HG02938 (cell line): ENCODE measurements at regions not wholly inside any gene's neighbourhood (a gene's known extent, or its start where the extent isn't known, plus 50 kb on each side); places are given as distances from the start of the nearest gene placed in this dataset.

Experiments used
- ATAC-seq: cut with Tn5 transposase; IDR thresholded peaks from one replicate; pipeline ENCODE4 v1.9.1; 2021; ENCODE audit warnings: mild to moderate bottlenecking, moderate library complexity; ENCODE audit not compliant: unreplicated experiment

DNA sequence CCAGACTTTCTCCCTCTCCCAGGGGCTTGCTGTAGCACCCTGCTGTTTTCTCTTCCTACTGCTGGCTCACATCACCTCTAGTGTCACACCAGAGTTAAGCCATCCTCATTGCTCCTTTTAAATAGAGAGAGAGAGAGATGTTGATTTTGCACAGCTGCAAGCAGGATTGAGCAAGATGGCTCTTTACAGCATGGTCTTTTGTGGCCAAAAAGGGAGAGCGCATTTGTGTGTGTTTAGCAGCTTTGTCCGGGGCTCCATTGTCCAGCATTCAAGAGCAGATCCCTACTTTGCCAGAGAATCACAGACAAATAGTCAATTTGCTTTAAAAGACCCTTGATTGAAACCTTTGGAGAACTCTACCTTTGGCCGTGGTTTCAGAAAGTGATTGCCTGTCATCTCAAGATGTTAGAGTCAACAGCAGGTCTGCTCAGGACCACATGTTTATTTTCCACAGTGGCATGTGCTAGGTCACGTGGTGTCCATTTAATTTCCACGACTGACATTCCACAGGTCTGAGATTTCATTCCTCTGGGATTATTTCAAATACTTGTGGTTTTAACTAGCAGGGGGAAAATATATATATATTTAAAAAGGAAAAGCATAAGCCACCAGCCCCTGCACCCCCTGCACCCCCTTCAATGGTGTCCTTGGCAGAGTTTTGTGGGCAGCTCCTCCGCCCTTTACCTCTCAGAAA lies 359.9 kb upstream of the SLC14A2 start:
- no peak for ATAC-seq

DNA sequence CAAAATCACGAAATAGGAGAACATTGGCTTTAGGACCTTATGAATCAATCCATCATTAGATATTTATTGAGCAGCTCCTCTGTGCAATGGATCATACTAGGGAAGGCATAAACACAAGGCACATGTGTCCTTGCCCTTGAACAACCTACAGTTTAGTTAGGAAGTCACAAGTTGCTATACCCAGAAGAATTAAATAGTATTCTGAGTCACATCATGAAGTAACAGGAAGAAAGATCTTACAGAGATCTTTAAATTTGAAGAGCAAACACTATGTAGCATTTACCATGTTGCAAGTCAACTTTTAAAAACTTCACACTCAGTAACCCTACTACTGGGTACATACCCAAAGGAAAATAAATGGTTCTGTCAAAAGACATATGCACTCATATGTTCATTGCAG lies 355.2 kb upstream of the SLC14A2 start:
- ATAC-seq, result no peak

DNA sequence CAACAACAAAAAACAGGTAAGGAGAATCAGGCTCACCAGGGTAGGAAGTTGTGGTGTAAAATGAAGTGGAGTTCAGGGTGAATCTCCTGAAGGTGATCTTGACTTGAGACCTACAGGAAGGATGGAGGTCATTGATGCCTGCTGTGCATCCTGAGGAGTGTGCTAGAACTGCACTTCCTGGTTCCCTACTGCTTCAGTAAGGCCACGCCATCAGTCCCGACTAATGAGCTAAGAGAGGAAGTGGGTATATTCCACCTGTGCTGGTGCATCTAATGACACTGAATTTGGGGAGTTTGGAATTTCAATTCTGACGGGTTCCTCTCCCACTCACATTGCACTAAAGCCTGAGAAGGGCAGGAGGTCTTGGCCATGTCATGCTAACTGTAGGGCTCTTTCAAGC lies 349.3 kb upstream of the SLC14A2 start:
- ATAC-seq, result no peak

DNA sequence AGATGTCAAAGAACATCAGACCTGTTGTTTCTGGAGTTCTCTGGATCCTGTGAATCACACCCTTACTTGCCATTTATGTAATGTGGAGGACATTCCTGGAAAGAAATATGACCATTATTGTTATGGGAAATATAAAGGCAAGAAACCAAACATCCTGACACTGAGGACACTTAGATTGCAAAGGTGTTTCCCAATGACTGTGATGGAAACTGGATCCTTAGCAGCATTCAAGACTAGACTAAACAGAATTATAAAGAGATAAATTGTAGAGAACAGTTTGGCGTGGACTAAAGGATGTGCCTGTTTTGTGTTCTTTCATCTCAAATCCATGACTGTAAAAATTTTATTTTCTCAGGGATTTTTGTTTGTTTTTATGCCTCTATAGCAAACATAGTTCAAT lies 347.7 kb upstream of the SLC14A2 start:
- no peak for ATAC-seq

DNA sequence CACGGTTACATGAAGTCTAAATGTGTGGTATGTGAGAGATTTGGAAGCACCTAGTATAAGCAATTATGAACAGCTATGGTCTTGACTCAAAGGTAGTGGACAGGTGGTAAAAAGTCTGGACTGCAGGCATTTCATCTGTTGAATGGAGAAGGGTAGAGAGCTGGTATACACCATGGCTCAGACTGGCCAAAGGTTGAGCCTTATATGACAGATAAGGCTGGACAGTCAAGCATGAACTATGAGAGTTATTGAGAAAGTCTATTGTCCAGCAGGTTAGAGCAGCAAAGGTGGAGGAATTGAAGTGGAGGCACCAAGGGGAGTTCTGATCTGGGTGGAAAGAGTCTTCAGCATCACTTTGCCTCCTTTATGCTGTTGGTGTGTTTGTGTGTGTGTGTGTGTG lies 346.7 kb upstream of the SLC14A2 start:
- no peak for ATAC-seq

DNA sequence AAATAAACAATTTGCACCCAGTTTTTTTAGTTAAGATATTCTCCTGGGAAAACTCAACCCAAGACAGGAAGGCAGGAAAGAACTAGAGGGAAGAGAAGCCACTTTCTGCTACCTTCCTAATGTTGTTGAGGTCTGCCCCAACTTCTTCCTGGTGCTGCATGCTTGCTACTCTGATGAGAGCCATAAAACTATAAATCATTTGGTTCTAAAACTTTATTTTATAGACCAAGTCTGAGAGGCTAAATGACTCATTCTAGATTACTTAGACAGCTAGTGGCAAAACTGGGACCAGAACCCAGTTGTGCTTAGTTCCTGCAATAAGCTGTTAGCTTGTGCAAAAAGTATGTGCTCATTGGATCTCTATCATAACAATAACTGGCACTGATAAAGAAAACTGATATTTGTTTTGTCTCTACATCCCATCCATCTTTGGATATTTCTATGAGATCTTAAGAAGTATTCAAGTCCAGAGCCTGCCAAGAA lies 344.9 kb upstream of the SLC14A2 start:
- ATAC-seq, result no peak

DNA sequence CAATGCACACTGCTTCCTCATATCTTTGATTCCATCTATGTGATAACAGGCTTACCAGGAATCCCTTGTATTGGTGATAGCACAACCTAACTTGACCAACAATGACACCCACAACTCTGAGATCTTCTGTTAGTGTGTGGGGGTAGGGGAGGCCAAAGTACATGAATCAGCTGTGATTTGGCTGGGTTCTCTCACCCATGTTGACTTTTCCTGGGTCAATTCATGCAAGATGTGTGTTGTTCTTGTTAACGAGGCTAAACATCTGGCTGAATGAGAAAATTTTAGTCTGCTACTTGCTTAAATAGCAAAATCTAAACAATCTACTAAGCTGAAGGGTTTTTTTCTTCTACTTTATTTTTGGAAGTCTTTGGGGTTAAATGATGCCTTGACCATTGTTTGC lies 341.2 kb upstream of the SLC14A2 start:
- ATAC-seq, result no peak

DNA sequence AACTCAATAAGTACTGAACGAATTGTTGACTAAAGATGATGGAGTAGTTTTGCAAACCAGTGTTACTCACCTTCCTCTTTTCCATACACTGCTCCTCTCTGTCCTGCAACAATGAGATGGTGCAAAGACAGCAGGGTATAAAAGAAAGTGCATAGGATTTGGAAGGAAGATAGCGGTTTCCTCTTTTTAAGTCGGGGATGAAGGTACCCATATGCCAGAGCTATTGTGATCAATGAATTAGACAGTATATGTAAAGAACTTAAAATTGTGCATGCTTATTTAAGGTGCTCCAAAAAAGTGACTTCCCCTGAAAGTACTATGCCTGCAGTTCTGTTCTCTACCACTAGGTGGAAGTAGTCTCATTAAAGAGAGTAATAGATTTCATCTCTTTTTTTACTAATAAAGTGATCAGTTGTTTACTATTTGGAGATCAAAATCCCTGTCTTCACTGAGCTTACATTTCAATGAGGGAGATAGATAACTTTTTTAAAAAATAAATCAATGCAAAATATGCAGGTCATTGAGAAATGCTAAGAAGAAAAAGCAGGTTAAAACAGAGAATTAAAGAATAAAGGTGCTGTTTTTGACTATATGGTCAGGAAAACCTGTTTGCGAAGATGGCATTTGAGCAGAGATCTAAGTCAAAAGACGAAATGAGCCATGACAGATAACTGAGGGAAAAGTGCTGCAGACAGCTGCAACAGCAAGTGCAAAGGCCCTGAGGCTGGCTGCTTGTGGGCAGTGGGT lies 339.7 kb upstream of the SLC14A2 start:
- no peak for ATAC-seq

DNA sequence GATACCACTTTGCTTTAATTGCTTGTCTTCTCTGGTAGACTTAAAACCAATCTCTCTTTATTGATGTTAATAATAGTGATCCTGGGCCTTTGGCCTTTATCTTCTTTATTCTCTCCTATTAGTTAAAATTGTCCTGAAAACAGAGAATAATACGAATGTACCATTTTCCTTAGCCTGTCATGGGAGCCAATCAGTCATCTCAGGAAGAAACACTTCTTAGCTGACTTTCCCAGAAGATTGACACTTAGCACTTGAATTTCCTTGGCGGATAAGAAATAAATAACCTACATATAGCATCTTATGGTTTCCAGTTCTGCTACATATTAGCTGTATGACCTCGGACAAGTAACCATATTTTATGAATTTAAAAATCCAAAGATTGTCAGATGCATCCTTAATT lies 338.4 kb upstream of the SLC14A2 start:
- ATAC-seq, result no peak

DNA sequence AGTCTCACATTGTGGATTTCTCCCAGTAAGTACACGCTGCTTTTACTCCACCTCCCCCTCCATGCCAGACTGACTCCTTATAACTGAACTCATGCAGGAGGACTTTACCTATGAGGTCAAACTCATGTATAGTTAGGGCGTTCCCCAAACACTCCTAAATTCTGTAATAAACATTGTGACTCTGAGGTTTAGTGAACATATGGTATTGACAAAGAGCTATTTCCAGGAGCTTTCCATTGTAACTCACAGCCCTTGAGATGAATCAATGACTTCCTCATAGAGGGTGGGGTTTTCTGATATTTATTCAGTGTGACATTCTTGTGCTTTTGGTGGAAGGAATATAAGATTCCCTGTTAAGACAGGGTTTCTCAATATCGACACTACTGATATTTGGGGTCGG lies 337.4 kb upstream of the SLC14A2 start:
- no peak for ATAC-seq

DNA sequence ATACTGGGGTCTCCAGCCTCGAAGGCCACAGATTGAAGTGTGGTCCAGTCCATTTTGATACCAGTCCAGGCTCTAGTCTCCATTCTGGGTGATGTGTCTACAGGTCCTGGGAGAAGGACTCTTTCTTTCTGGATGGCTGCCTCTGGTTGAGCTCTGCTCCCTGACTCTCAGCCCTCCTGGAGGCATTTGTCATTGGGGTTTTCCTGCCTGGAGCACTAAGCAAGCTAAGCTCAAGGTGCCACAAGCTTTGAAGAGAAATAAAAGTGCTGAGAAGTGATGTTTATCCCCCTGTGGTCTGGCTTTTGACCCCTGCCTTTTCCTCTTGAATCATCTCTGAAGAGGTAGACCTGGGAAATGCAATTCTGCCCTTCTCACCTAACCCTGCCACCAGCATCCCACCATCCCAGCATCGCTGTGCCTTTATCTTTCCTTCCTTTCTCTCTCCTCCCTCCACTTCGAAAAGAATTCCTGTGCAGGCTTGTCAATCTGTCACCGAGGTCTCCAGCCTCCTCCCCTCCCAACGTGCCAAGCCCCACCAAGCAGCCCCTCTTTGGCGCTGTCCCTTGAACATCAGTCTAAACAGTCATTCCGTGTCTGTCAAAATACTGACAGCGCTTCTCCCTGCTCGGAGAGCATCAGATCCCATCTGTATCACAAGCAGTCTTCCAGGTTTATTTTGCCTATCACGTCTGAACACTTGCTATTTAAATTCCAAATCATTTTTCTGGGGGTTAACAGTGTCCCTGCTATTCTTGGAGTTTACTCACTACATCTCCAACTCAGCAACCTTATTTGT lies 334.6 kb upstream of the SLC14A2 start:
- ATAC-seq, result no peak

DNA sequence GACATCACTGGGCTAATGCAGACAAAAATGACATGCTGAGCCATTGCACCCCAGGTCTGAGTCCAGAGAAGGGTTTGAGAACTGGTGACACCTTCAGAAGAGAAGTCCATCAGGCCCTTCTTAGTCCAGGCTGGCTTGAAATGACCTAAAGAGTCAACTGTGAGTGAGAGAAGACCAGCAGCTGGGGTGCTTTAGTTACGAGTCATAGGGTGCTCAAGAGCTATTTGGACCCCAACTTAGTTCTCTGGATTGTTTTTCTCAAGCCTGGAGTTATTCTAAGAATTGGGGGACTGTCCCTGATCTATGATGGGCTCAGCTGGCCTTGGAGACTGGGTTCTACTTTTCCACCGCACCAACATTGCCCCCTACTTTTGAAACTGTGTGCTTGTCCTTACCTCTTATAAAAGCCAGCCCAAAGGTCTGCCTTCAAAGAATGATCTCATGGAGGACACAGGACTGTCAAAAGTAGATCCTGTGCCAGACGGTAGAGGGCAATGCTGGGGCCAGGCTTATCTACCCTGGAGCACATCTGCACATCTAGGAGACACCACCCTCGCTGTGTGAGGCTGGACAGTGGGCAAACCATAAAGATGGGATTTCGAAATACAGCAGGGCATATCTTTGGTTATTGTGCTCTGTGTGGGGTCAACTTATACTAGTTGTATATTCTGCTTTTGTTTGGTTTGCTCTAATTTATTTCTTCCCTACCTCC lies 333.0 kb upstream of the SLC14A2 start:
- no peak for ATAC-seq

DNA sequence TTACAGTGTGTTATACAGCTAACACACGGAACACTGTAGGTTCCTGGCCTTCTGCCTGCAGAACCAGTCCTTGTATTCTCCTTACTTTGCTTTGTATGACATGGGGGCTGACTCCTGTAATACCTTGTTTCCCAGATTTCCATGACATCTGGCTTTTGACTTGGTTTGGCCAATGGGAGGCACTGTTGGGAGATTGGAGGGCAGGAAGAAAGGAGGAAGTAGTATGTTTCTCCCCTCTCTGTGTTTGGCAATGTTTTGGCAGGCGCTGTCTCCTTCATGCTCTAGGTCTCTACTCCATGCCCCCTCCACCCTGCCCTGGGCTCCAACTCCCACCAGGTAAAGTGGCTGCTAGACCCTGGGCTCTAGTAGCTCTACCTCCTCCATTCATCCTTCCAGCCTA lies 331.1 kb upstream of the SLC14A2 start:
- no peak for ATAC-seq

DNA sequence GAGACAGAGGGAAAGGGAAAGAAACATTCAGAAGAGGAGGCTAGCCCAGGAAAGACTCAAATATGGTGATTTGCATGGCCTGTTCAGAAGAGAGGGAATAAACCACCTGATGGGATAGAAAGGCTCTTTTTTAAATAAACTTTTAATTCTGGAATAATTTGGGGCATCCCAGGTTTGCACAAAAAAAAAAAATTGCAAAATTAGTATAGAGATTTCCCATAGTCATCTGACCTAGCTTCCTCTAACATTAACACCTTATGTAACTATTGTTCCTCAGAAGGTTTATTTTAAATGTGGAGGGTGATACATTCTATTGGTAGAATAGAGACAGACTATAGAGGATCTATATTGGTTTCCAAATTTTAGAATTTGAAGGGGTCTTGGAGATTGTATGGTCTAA lies 330.4 kb upstream of the SLC14A2 start:
- no peak for ATAC-seq

DNA sequence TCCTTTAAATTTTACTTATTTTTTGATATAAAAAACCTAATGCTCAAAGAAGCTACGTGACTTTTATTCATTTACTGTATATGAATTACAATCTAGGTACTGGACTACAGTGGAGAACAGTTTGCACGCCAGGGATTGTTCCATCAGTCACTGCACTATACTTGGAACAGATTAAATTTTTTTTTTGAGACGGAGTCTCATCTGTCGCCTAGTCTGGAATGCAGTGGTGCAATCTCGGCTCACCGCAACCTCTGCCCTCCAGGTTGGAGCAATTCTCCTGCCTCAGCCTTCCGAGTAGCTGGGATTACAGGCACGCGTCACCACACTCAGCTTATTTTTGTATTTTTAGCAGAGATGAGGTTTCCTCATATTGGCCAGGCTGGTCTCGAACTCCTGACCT lies 330.0 kb upstream of the SLC14A2 start:
- ATAC-seq, result no peak

DNA sequence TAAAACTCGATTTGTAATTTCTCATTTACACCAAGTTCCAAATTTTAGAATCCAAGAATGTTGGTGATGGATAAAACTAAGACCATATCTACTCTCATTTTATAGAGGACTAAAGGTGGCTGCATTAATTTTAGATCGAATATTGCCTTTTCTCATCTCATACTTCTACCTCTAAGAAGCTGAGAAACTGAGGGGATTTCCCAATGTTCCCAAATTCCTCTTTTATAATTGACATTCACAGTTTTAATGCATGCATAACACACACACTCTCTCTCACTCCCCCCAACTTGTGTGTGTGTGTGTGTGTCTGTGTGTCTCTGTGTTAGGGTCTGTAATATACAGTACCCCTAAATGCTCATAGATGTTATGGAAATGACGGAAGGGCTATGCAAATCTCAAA lies 328.8 kb upstream of the SLC14A2 start:
- no peak for ATAC-seq

DNA sequence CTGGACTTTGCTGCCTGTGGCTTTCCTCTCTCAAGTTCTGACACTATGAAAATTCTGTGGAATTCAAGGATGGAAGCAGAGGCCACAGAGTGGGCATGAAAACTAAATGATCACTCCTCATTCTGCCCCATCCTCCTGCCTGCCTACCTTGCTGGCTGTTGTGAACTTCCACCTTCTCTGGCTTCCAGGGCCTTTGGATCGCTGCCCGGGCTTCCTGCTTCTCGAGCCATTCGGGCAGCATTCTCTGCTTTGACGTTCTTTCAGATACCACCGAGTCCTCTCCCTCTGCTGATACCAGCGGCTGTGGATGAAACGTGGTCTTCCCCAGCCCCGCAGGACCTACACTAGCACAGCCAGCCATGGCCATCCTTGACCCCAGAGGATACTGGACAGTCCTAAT lies 327.7 kb upstream of the SLC14A2 start:
- no peak for ATAC-seq

DNA sequence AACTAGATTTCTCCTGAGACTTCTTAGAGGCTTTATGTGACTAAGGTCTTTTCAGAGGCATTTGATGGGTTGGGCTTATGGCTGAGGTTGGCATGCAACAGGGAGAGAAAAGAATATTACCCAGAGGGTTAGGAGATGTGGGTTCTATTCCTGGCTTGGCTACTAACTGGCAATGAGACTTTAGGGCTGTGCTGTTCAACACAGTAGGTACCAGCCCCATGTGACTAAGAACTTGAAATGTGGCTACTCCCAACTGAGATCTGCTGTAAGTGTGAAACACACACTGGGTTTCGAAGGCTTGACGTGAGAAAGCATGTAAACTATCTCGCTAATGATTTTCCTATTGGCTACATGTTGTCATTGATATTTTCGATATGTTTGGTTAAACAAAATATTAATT lies 324.9 kb upstream of the SLC14A2 start:
- no peak for ATAC-seq

DNA sequence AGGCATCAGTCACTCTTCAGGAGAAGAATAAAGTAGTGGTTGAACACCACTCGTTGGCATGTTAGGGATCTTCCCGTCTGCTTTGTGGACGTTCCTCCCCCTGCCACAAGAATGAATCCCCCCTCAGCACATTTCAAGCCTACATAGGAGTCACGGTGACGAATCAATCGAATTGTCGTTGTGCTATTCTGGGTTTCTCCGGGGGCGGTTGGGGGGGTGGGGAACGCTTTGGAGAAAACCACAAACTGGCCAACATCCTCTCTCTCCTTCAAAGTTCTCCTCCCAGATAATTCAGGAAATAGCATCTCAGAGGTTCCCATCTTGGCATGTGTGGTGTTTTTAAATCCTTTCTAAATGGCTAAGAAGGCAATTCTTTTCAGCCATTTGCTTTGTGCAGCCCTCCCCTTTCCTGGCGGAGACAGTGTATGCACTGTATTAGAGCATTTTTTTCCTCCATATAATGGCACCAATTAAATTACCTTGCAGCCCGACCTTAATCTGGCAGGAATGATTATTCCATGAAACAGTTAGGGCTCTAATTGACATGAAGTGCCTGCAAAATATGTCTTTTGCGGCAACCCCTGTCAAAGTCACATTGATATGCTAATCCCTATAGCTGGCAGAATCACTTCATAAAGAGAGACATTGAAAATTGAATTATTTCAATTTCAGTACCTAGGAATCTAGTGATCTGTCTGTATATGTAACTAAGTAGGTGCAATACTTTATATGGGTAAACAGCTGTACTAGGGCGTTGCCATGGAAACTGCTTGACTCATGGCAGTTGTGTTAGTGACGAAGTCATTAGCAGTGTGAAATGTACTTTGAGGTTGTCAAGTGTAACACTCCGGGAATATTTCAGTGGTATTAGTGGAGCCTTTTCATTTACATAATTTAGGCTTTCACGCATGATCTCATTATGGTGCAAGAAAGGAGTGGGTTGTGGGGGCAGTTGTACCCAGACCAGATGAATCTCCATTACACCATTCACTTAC lies 323.4 kb upstream of the SLC14A2 start:
- ATAC-seq, result no peak

DNA sequence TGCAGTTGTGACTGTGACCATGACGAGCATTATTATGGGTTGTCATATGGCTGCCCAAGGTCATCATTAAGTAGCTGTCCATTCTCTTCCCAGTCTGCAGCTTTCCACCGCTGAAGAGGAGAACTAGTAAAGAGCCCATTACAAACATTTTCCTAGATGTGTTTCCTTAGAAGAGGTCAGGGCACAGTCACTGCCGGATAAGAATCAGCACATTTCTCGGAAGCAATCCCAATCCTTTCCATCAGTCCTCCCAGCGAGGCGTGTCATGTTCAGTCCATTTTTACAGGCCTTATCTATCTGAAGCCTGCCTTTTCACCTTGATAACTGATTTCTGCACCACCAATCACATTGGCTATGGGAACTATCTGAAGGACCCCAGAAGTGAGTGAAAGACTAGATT lies 319.9 kb upstream of the SLC14A2 start:
- ATAC-seq, result no peak
